G401.6 (cell line): ENCODE measurements at regions not wholly inside any gene's neighbourhood (a gene's known extent, or its start where the extent isn't known, plus 50 kb on each side); places are given as distances from the start of the nearest gene placed in this dataset.
A peak's percentile ranks its signal among the peaks of the same experiment; 100 is the strongest.

Experiments used
- FAIRE-seq: peaks from 2 replicates; lab custom pipeline; 2012; peaks lifted over from hg19 to GRCh38; lab: Jason Lieb, UNC

- no peak for FAIRE-seq
These were observed 368.9 kb downstream of the CDH9 start for GRCh38 chr5:26669523-26669922.

DNA sequence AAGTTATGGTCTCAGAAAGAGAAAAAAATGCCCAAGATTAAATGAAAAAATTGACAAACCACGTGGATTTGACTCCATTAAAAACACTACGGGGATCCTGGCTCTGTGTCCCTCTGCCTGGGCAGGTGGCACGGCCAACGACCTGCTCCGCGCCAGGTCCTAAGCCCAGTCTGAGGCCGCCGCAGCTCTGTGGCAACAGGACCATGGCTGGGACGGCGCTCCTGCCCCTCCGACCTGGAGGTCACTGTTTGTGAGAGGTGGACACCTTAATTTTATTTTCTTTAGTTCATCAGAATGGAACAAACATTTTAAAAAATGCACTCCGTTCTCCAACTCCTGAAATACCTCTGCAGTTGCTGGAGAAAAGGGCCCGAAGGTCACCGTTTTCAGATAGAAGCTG is 369.4 kb downstream of the CDH9 start:
- no peak for FAIRE-seq

DNA sequence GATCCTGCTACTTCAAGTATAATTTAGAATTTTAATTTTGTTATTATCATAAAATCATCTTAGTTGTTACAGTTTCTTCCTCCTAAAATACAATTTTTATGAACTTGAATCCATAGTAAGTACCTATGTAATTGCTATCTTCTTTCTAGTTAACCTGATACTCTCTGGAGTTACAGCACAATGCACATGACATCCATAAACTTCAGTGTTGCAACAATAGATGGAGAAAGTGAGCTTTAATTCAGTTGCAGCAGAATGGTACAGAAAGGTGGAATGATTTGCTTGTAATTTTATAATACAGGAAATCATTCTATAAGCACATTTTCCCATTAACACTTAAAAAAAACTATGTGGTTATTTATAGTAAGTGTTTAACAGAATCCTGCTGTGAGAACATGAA is 372.0 kb downstream of the CDH9 start:
- no peak for FAIRE-seq

GRCh38 chr5:26663500-26663899 is 374.9 kb downstream of the CDH9 start:
- FAIRE-seq: peak; percentile 58

DNA sequence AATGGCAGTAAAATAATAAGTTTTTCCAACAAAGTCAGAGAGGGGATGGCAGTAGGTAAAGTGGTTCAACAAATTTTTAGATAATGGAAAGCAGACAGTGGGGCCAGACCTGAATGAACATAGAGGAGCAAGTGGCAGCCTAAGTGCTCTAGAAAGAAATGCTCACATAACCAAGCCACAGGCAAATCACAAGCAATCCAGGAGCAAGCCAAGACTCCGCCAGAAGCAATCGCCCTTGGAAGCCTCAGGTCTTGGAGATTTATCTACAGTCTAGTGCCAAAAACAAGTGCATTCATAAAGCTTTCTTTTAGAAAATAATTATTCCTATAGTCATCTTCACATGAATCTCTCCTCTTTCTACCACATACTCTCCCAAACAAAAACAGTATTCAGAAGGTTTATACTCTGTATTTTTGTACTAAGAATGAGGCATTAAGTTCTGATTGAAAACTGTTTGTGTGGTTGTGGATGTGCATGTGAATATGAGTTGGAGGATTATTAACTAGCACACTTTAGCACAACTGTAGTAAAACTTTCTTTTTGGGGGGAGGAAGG is 375.5 kb downstream of the CDH9 start:
- no peak for FAIRE-seq

GRCh38 chr5:26660116-26660515 is 378.3 kb downstream of the CDH9 start:
- no peak for FAIRE-seq

DNA sequence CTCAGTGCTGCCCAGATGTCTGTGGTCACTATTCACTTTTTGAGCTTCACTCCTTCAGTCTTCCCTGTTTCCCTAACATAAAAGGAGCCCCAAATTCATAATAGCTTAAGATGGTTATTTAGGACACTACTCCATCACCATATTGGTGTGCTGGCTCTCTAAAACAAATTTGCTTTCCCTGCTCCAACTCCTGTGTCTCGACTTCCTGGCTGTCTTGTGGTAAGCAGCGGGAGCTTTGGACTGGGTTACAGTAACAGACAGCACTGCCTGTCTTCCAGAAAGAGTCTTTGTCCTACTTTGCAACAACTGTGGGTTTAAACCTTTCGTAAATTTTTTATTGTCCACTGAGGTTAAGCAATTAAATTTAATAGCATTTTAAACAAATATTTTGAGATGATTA is 389.4 kb downstream of the CDH9 start:
- no peak for FAIRE-seq

- no peak for FAIRE-seq
These were observed 390.6 kb downstream of the CDH9 start for GRCh38 chr5:26647781-26648180.

GRCh38 chr5:26645659-26646058 is 392.7 kb downstream of the CDH9 start:
- FAIRE-seq: no peak

GRCh38 chr5:26641492-26641891 is 396.9 kb downstream of the CDH9 start:
- no peak for FAIRE-seq

DNA sequence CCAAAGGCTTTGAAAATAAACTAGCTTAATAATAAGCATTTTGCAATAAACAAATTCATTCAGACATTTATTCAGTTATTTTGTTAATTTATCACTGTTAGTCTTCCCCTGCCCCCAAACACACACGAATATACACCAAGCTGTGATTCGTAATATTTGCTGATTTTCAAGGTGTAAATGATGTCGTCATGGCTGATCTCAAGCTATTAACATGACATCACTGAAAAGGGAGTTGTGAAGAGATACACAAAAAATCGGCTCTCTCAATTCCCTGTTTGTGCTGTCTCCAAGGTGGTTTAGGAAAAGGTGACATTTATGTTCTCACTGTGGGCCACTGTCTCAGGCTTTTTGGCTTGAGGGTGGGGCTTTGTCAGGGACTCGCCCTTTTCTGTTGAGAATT is 413.3 kb downstream of the CDH9 start:
- no peak for FAIRE-seq

DNA sequence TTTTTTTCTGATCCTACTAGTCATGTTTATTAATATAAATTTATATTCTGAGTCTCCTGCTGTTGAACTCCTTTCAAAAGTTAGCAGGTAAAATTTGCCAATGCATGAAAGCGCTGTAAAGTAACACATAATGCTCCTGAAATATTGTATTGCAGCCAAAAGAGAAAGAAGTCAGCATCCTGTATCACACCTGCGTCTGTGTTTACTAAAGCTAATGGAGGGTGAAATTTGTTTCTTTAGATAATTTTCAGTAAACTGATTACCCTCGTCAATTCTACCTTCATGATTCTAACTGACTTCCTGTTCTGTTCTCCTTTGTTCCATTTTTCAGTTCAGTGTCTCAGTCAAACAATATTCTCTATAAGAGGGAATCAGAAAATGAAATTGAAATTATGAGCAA is 415.4 kb downstream of the CDH9 start:
- no peak for FAIRE-seq

GRCh38 chr5:26610577-26610976 is 427.8 kb downstream of the CDH9 start:
- no peak for FAIRE-seq

- FAIRE-seq: no peak
These were observed 436.8 kb downstream of the CDH9 start for GRCh38 chr5:26601563-26601962.

DNA sequence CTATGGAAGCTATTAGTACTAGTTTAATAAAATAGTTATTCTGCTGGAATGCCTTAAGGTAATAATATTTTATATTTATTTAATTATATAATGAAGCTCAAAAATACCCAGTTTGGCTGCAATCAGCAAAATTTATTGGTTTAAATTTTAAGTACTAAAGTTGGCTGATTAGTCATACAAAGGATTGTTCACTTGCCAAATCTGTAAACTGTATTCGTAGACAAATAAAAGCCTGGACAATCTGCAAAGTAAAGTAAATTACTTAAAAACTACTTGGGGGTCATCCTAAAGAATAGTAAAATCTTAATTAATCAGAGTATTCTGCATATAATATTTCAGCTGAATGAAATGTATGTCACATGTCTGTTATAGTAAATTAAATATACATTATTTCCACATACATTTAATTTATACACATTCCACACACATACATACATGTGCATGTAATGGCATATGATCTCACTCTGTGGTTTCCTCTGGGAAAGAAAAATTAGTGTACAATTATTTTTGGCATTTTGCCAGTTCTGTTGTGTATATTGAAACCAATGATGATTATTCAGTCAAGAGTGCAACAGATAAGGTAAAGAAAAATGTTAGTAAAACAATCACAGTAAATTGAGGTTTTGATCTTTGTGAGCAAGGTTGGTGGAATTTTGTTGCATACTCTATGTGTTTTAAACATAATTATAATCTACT is 455.9 kb downstream of the CDH9 start:
- no peak for FAIRE-seq

DNA sequence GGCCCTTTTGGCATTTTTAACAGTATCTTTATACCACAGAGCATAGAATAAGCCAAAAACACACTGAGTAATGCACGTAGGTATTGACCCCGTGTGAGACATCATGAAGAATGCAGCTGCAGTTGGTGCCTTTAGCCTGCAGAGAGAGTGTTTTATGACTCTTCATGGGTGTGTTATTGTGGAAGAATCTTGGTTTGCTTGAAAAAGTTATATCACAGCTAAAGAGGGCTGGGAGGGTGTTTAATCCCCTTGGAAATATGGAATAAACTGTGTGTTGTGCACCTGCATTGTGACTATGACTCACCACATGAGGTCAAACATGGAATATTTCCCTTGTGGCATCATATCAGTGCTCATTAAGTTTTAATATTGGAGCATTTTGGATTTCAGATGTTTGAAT is 458.7 kb downstream of the CDH9 start:
- no peak for FAIRE-seq

GRCh38 chr5:26578002-26578401 is 460.4 kb downstream of the CDH9 start:
- no peak for FAIRE-seq

DNA sequence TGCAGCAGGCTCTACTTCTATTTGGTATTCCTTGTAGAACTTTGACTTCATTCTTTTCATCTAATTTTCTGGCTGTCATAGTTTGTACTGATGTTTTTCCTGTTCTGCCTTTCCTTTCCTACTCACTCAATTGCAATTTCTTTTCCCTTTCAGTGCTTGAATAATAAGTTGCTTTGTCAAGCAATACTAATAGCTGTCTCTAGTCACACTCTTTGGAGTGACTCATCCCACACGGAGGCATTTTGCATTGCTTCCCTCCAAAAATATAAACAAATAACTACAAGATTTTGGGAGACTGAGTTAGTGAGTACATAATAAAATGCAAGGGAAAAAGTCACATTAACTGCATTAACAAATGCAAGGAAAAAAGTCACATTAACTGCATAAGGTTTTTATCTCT is 465.9 kb downstream of the CDH9 start:
- no peak for FAIRE-seq

GRCh38 chr5:26569929-26570258 is 468.5 kb downstream of the CDH9 start:
- FAIRE-seq: no peak

DNA sequence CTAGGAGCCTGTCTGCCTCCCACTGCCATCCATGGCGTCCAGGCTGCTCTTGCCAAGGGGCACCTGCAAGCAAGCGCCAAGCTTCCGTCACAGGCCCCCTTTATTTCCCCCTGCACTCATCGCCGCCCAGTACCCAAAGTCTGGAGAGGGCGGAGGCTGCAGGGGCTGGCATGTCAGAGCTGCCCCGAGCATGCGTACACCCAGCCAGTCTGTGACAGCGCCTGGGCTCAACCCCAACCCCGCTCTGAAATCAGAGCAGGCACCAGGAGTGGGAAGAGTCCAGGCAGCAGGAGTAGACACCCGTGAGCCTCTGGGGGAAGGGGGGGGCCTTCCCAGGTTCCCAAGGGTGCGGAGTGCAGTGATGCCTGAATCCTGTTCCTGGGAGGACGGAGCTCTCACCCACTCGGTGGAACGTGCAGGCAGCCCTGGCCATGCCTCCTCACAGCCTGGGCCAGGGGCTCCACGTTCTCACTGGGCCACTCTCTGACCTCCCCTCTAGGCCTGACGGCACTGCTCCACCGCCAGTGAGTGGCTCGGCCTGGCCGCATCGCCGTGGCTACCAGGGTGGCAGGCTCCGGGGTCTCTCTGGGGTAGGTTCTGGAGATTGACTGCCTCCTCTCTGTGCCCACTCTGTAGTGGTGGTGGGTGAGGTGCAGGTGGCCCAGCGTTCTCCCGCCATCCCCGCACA is 469.0 kb downstream of the CDH9 start:
- FAIRE-seq: no peak

DNA sequence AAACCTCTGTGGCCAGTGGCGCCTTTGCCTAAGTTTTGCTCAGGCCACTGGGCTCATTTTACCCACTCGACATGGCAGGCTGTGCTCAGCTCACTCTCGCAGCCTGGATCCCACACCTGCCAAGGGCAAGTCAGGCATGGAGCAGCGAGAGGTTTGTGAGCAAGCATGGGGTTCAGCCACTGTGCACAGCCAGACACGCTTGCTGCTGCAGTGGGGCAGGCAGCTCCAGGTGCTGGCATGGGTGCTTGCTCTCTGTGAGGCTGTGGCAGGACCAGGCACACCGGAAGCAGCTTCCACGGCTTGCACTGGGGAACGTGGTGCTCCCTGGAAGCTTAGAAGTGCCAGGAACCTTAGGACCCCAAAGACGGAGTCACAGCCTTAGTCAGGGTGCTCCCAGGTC is 470.1 kb downstream of the CDH9 start:
- no peak for FAIRE-seq

GRCh38 chr5:26563979-26564378 is 474.4 kb downstream of the CDH9 start:
- no peak for FAIRE-seq

- FAIRE-seq: no peak
These were observed 485.3 kb downstream of the CDH9 start for GRCh38 chr5:26553079-26553478.

GRCh38 chr5:26543987-26544386 is 494.4 kb downstream of the CDH9 start:
- FAIRE-seq: no peak
